Tibial artery (tissue), 4 donors: ENCODE measurements at regions not wholly inside any gene's neighbourhood (a gene's known extent, or its start where the extent isn't known, plus 50 kb on each side); places are given as distances from the start of the nearest gene placed in this dataset.

Experiments
- DNase-seq, 2 donors: peaks; one replicate each; pipeline ENCODE4 v3.0.0-alpha.2; 2019
- H3K27ac ChIP-seq, 2 donors: fragments of 200-600 bp; sonication (generic) in 1 of 2; 1 replicate in 1 of 2; 2 replicates in 1 of 2; pipeline ENCODE4 v1.5.1; 2018 to 2019; ENCODE audit warnings: mild to moderate bottlenecking in 1 of 2
- H3K27me3 ChIP-seq, 2 donors: fragments of 200-600 bp; sonication (generic) in 1 of 2; one replicate each; pipeline versions ENCODE4 v1.5.1 to v1.6.0; 2016 to 2019
- H3K36me3 ChIP-seq, 3 donors: fragments of 200-600 bp; sonication (generic) in 2 of 3; one replicate each; pipeline ENCODE4 v1.5.1; 2016 to 2019; ENCODE audit warnings: mild to moderate bottlenecking in 2 of 3
- H3K4me1 ChIP-seq, 4 donors: fragments of 200-600 bp; sonication (generic) in 2 of 4; 1 replicate in 3 of 4; 2 replicates in 1 of 4; pipeline ENCODE4 v1.5.1; 2016 to 2019
- H3K4me3 ChIP-seq, 2 donors: fragments of 200-600 bp; sonication (generic) in 1 of 2; 1 replicate in 1 of 2; 2 replicates in 1 of 2; pipeline ENCODE4 v1.5.1; 2018 to 2019; ENCODE audit warnings: mild to moderate bottlenecking in 2 of 2
- H3K9me3 ChIP-seq, 3 donors: fragments of 200-600 bp; sonication (generic) in 1 of 3; one replicate each; pipeline ENCODE4 v1.5.1; 2016 to 2019
- CTCF ChIP-seq, 2 experiments: fragments of 200-600 bp in 1 of 2; fragments of 450-650 bp in 1 of 2; IDR thresholded peaks; one replicate each; pipeline ENCODE4 v1.5.1; 2017 to 2019; ENCODE audit warnings: antibody characterized with exemption in 2 of 2, mild to moderate bottlenecking in 1 of 2, moderate library complexity in 1 of 2
- intact Hi-C: fragments of 100-400 bp; cut with DNase I; formaldehyde crosslinking; loops from one replicate; pipeline ENCODE4 v1.15.0; 2023; ENCODE audit warnings: low total_unique reads

GRCh38 chr6:68307301-68307700 lies 327.8 kb upstream of the ADGRB3 start:
- H3K27me3 ChIP-seq, result no peaks in the 10 kb centered on the region
- H3K27ac ChIP-seq, result no peak overlapping the region
- no peak for TF ChIP-seq CTCF (IDR thresholded peaks at IDR 0.05)
- no peak overlapping the region for H3K4me3 ChIP-seq
- no peak for DNase-seq
- H3K4me1 ChIP-seq, result no peaks in the 10 kb centered on the region
- intact Hi-C loops, result no loop called here
- no peaks in the 10 kb centered on the region for H3K36me3 ChIP-seq
- H3K9me3 ChIP-seq, result no peaks in the 10 kb centered on the region

DNA sequence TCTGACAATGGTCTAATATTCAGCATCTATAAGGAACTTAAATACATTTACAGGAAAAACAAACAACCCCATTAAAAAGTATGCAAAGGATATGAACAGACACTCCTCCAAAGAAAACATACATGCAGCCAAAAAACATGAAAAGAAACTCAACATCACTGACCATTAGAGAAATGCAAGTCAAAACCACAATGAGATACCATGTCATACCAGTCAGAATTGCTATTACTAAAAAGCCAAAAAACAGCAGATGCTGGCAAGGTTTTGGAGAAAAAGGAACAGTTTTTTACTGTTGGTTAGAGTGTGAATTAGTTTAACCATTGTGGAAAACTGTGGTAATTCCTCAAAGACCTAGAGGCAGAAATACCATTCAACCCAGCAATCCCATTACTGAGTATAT lies 339.0 kb upstream of the ADGRB3 start:
- TF ChIP-seq CTCF (IDR thresholded peaks at IDR 0.05), result no peak
- Histone ChIP-seq H3K36me3 (no peaks in the 10 kb centered on the region), H3K9me3 (no peaks in the 10 kb centered on the region), H3K27me3 (no peaks in the 10 kb centered on the region), H3K27ac (no peak overlapping the region), H3K4me3 (no peak overlapping the region), H3K4me1 (no peaks in the 10 kb centered on the region)
- no peak for DNase-seq
- intact Hi-C loops, result no loop called here

DNA sequence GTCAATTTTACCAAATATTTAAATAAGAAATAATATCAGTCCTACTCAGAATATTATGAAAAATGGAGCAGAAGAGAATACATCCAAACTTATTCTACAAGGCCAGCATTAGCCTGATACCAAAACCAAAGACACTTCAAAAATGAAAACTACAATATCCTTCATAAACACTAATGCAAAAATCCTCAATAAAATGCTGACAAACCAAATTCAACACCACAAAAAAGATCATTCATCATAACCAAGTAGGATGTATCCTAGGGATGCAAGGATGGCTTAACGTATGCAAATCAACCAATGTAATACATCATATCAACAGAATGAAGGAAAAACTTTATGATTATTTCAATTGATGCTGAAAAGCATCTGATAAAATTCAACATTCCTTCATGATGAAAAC lies 352.4 kb upstream of the ADGRB3 start:
- H3K36me3 ChIP-seq, result no peaks in the 10 kb centered on the region
- no peak overlapping the region for H3K4me3 ChIP-seq
- no peaks in the 10 kb centered on the region for H3K27me3 ChIP-seq
- H3K9me3 ChIP-seq, result peaks cover 0 to 7% (median 0%) of the 10 kb centered on the region in 3 donors
- intact Hi-C loops, result no loop called here
- H3K4me1 ChIP-seq, result no peaks in the 10 kb centered on the region
- TF ChIP-seq CTCF (IDR thresholded peaks at IDR 0.05), result no peak
- no peak overlapping the region for H3K27ac ChIP-seq
- no peak for DNase-seq

DNA sequence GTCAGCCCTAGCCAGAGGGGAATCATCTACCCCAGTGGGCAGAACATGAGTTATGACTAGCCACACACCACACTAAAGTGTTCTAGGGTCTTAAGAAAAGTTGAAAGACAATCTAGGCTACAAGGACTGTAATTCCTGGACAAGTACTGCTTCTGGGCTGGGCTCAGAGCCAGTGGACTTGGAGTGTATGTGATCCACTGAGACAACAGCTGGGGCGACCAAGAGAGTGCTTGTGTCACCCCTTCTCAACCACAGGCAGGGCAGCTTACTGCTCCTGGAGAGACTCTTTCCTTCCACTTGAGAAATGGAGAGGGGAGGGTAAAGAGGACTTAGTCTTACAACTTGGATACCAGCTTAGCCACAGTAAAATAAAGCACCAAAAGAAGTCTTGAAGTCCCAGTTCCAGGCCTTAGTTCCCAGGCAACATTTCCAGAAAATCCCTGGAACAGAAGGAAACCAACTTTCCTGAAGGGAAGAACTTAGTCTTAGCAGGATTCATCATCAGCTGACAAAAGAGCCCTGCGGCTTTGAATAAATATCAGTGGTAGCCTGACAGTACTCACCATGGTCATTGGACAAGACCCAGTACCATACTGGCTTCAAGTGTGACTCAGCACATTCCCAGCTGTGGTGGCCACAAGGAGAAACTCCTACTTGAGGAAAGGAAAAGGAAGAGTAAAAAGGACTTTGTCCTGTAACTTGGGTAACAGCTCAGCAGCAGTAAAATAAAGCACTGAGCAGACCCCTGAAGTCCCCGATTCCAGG lies 355.1 kb upstream of the ADGRB3 start:
- Histone ChIP-seq H3K4me1 (no peaks in the 10 kb centered on the region), H3K9me3 (peaks cover 0 to 7% (median 0%) of the 10 kb centered on the region in 3 donors), H3K27me3 (no peaks in the 10 kb centered on the region), H3K36me3 (no peaks in the 10 kb centered on the region), H3K27ac (no peak overlapping the region), H3K4me3 (no peak overlapping the region)
- intact Hi-C loops, result no loop called here
- TF ChIP-seq CTCF (IDR thresholded peaks at IDR 0.05), result no peak
- DNase-seq, result no peak

DNA sequence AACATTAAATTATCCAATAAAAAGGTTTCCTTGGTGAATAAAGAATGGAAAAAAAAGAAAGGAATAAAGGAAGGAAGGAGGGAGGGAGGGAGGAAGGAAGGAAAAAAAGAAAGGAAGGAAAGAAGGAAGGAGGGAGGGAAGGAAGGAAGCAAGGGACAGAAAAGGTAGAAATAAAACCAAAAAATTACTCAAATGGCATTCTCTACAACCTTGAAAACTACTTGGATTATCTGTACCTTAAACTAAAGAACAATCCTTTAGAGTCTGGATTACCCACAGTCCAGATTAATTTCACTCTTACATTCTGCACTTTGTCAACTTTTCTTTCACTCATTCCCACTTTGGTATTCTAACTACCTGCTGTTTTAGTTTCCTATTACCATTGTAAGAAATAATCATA lies 361.8 kb upstream of the ADGRB3 start:
- TF ChIP-seq CTCF (IDR thresholded peaks at IDR 0.05), result no peak
- no peak for DNase-seq
- H3K27ac ChIP-seq, result no peak overlapping the region
- H3K27me3 ChIP-seq, result no peaks in the 10 kb centered on the region
- no peaks in the 10 kb centered on the region for H3K36me3 ChIP-seq
- H3K9me3 ChIP-seq, result no peaks in the 10 kb centered on the region
- H3K4me1 ChIP-seq, result no peaks in the 10 kb centered on the region
- H3K4me3 ChIP-seq, result no peak overlapping the region
- intact Hi-C loops, result no loop called here

GRCh38 chr6:68256391-68256790 lies 378.7 kb upstream of the ADGRB3 start:
- no peak overlapping the region for H3K4me3 ChIP-seq
- no peaks in the 10 kb centered on the region for H3K4me1 ChIP-seq
- intact Hi-C loops, result no loop called here
- no peaks in the 10 kb centered on the region for H3K9me3 ChIP-seq
- no peak overlapping the region for H3K27ac ChIP-seq
- H3K36me3 ChIP-seq, result no peaks in the 10 kb centered on the region
- no peaks in the 10 kb centered on the region for H3K27me3 ChIP-seq
- TF ChIP-seq CTCF (IDR thresholded peaks at IDR 0.05), result no peak
- no peak for DNase-seq
